ENCODE measurements at regions not wholly inside any gene's neighbourhood (a gene's known extent, or its start where the extent isn't known, plus 50 kb on each side); places are given as distances from the start of the nearest gene placed in this dataset.

DNA sequence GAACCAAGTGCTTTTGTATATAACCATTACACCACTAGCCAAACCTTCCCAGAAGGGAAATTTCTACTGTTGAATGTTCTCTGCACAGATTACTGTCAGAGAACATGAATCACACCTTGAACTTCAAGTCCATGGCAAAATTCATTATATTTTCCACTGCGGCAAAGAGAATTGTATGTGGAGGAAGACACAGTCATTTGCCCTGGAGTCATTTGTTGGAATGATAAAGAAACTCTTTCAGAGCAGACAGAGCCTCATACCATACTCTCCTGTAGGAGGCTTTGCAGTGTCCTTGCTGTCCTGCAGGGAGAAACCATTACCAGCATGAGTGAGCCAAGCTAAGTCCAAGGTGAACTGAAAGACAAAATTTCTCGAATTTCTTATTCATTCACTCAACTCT, 369.0 kb downstream of the ARHGEF28 start:
- DNase-seq, result no peak
